HG03432 (cell line): ENCODE measurements at regions not wholly inside any gene's neighbourhood (a gene's known extent, or its start where the extent isn't known, plus 50 kb on each side); places are given as distances from the start of the nearest gene placed in this dataset.
"Not testable (repeated sequence)": the region's sequence is repeated elsewhere in the genome, so short reads cannot be mapped to it uniquely, and the experiment has no call there.

Experiments
- ATAC-seq: cut with Tn5 transposase; IDR thresholded peaks from one replicate; pipeline ENCODE4 v1.9.1; 2021; ENCODE audit warnings: mild to moderate bottlenecking, moderate library complexity; ENCODE audit not compliant: unreplicated experiment

GRCh38 chr6:96276305-96276704, 245.3 kb upstream of the UFL1 start:
- ATAC-seq, result no peak

GRCh38 chr6:96276856-96277255, 244.8 kb upstream of the UFL1 start:
- ATAC-seq, result no peak

GRCh38 chr6:96279084-96279483, 242.5 kb upstream of the UFL1 start:
- no peak for ATAC-seq

GRCh38 chr6:96286503-96286902, 235.1 kb upstream of the UFL1 start:
- ATAC-seq, result no peak

GRCh38 chr6:96299525-96299924, 222.1 kb upstream of the UFL1 start:
- ATAC-seq, result no peak

GRCh38 chr6:96301023-96301422, 220.6 kb upstream of the UFL1 start:
- ATAC-seq, result no peak

GRCh38 chr6:96301781-96302180, 219.8 kb upstream of the UFL1 start:
- no peak for ATAC-seq

GRCh38 chr6:96302991-96303390, 218.6 kb upstream of the UFL1 start:
- ATAC-seq, result no peak

- peak; percentile 99 for ATAC-seq
These were observed 216.6 kb upstream of the UFL1 start for GRCh38 chr6:96304997-96305396.

- no peak for ATAC-seq
These were observed 190.7 kb upstream of the UFL1 start for GRCh38 chr6:96330884-96331283.

- ATAC-seq, result no peak
These were observed 181.4 kb upstream of the UFL1 start for GRCh38 chr6:96340164-96340563.

GRCh38 chr6:96345501-96345900, 176.1 kb upstream of the UFL1 start:
- ATAC-seq, result no peak

- no peak for ATAC-seq
These were observed 140.4 kb upstream of the UFL1 start for GRCh38 chr6:96381246-96381645.

- peak; percentile 67 for ATAC-seq
These were observed 129.7 kb upstream of the UFL1 start for GRCh38 chr6:96391776-96392360.

- no peak for ATAC-seq
These were observed 126.9 kb upstream of the UFL1 start for GRCh38 chr6:96394727-96395126.

- no peak for ATAC-seq
These were observed 111.1 kb upstream of the UFL1 start for GRCh38 chr6:96410467-96410866.

- no peak for ATAC-seq
These were observed 101.3 kb upstream of the UFL1 start for GRCh38 chr6:96420294-96420693.

- ATAC-seq, result no peak
These were observed 87.7 kb upstream of the UFL1 start for GRCh38 chr6:96433950-96434349.

- no peak for ATAC-seq
These were observed 85.2 kb upstream of the UFL1 start for GRCh38 chr6:96436398-96436797.

- ATAC-seq, result not testable (repeated sequence)
These were observed 84.4 kb upstream of the UFL1 start for GRCh38 chr6:96437228-96437627.

- no peak for ATAC-seq
These were observed 71.4 kb upstream of the UFL1 start for GRCh38 chr6:96450082-96450769.

GRCh38 chr6:96450770-96451130, 70.9 kb upstream of the UFL1 start:
- no peak for ATAC-seq

GRCh38 chr6:96458771-96459170, 62.8 kb upstream of the UFL1 start:
- no peak for ATAC-seq
